ENCODE measurements at regions not wholly inside any gene's neighbourhood (a gene's known extent, or its start where the extent isn't known, plus 50 kb on each side); places are given as distances from the start of the nearest gene placed in this dataset.

GRCh38 chr18:28767201-28767600 is 590.3 kb upstream of the CDH2 start:
- TF ChIP-seq EZH2 (IDR thresholded peaks at IDR 0.05; ENCODE audit: borderline replicate concordance): no peak
- TF ChIP-seq CTCF (IDR thresholded peaks at IDR 0.05; ENCODE audit: poor library complexity): no peak
- TF ChIP-seq EZH2phosphoT487 (IDR thresholded peaks at IDR 0.05; ENCODE audit: low read depth, severe bottlenecking, unreplicated experiment): no peak

Data from hepatocyte (in vitro differentiated cells).